ENCODE measurements at regions not wholly inside any gene's neighbourhood (a gene's known extent, or its start where the extent isn't known, plus 50 kb on each side); places are given as distances from the start of the nearest gene placed in this dataset.

DNA sequence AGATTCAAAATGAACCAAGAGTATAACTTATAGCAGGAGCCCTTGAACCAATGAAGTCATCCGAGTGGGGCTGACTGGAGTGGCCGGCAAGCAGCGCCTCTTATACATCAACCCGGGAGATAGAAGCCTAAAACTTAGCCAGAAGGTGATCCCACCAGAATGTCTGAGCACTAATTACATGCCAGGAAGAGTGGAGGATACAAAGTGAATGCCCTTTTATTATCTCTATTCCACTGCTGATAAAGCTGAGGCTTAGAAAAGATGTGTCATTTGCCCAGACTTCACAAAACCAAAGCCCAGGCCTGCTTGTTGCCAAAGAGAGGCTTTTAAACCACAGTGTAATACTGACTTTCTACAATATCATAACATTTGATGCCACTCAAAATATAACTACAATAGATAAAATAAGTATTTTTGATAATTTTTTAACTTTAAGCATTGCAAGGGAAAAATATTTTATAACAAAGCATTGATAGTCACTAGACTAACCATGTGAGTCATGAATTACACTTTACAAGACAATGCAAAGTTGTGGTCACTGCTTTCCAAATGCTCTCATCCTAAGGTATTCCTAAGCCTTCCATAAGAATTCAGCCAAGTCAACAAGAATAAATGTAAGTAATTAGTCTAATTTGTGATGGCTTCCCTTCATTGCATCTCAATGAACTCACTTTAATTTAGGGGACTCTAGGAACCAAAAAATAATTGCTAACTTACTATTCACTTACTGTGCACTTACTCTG, 58.6 kb upstream of the ARID5B start:
- peak; percentile 23 for FAIRE-seq
- no peaks in the 10 kb centered on the region for H3K36me3 ChIP-seq (ENCODE audit: control insufficient read depth in 2 of 2, extremely low read depth in 1 of 2, insufficient read depth in 2 of 2, low read length in 2 of 2)
- H3K4me1 ChIP-seq (ENCODE audit: control insufficient read depth, extremely low read depth, insufficient read depth, low read length): peaks cover 18% of the 10 kb centered on the region
- H3K4me2 ChIP-seq (ENCODE audit: control insufficient read depth, extremely low read depth, insufficient read depth, low read depth, low read length): peak overlapping the region; percentile 40
- H3K9ac ChIP-seq (ENCODE audit: control insufficient read depth, extremely low read depth, insufficient read depth, low read length): no peak overlapping the region
- dilution Hi-C loops (cut with MboI; ENCODE audit: extremely low pct_ligation_motif_present, low sequenced_read_pairs): no loop called here
- H3K9me3 ChIP-seq (ENCODE audit: control insufficient read depth, low read depth, low read length): no peaks in the 10 kb centered on the region
- no peaks in the 10 kb centered on the region for H4K20me1 ChIP-seq (ENCODE audit: control insufficient read depth, extremely low read depth, insufficient read depth, low read length)
- H3K79me2 ChIP-seq (ENCODE audit: control insufficient read depth, insufficient read depth, low read length): no peaks in the 10 kb centered on the region
- peak; percentile 15 for DNase-seq (ENCODE audit: low read depth, low spot score)
- no peaks in the 10 kb centered on the region for H3K27me3 ChIP-seq (ENCODE audit: control insufficient read depth, extremely low read depth, insufficient read depth, low read length)
- no peak overlapping the region for H3K4me3 ChIP-seq (ENCODE audit: control insufficient read depth in 2 of 3, extremely low read depth in 1 of 3, insufficient read depth in 2 of 3, low read depth in 1 of 3, low read length in 3 of 3)
- no peaks in the 10 kb centered on the region for H3K9me1 ChIP-seq (ENCODE audit: control insufficient read depth, extremely low read depth, insufficient read depth, low read length)
- H3K27ac ChIP-seq (ENCODE audit: control insufficient read depth, insufficient read depth, low read length): peak overlapping the region; percentile 25
- TF ChIP-seq, protein P1, sequence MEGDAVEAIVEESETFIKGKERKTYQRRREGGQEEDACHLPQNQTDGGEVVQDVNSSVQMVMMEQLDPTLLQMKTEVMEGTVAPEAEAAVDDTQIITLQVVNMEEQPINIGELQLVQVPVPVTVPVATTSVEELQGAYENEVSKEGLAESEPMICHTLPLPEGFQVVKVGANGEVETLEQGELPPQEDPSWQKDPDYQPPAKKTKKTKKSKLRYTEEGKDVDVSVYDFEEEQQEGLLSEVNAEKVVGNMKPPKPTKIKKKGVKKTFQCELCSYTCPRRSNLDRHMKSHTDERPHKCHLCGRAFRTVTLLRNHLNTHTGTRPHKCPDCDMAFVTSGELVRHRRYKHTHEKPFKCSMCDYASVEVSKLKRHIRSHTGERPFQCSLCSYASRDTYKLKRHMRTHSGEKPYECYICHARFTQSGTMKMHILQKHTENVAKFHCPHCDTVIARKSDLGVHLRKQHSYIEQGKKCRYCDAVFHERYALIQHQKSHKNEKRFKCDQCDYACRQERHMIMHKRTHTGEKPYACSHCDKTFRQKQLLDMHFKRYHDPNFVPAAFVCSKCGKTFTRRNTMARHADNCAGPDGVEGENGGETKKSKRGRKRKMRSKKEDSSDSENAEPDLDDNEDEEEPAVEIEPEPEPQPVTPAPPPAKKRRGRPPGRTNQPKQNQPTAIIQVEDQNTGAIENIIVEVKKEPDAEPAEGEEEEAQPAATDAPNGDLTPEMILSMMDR (optimal IDR thresholded peaks at IDR 0.05 in 1 of 3, IDR thresholded peaks at IDR 0.05 in 1 of 3, conservative IDR thresholded peaks at IDR 0.05 in 1 of 3; ENCODE audit: extremely low read depth in 1 of 3, insufficient read depth in 2 of 3, low read length in 3 of 3): no peak
- no peak for TF ChIP-seq EZH2 (IDR thresholded peaks at IDR 0.05; ENCODE audit: low read length)
- no peak overlapping the region for H2AFZ ChIP-seq (ENCODE audit: control insufficient read depth, low read length)

DNA sequence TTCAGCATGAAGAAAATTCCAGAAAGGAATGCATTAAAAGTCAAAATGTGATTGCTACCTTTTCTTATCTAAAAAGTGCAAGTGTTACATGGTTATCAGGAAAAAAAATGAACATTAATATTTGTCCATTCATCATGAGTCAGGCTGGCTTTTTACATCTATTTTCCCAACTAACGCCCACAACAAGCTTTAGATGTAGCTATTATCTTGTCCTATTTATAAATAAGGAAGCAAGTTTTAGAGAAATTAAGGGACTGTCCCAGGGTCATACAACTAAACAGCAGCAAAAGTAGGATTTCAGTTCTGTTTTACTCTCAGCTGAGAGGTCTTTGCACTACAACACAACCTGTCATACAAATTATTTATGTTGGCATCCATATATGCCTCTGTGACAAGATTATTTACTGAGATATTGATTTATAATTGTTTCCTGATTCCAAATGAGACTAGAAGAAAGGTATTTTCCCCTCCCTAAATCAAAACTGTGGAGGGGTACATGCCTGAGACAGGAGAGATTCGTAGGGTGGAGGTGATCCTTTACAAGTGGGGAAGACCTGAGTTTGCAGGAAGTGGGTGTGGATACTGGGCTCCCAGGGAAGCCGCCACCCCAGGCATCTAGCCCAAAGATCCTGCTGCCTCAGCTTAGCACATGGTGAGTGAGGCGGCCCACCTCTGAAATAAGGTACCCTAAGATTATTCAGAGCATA, 57.2 kb upstream of the ARID5B start:
- Histone ChIP-seq H3K4me3 (ENCODE audit: control insufficient read depth in 2 of 3, extremely low read depth in 1 of 3, insufficient read depth in 2 of 3, low read depth in 1 of 3, low read length in 3 of 3) (no peak overlapping the region), H3K4me1 (ENCODE audit: control insufficient read depth, extremely low read depth, insufficient read depth, low read length) (peaks cover 18% of the 10 kb centered on the region), H3K9ac (ENCODE audit: control insufficient read depth, extremely low read depth, insufficient read depth, low read length) (no peak overlapping the region), H3K27me3 (ENCODE audit: control insufficient read depth, extremely low read depth, insufficient read depth, low read length) (no peaks in the 10 kb centered on the region), H3K27ac (ENCODE audit: control insufficient read depth, insufficient read depth, low read length) (no peak overlapping the region), H3K9me1 (ENCODE audit: control insufficient read depth, extremely low read depth, insufficient read depth, low read length) (no peaks in the 10 kb centered on the region), H2AFZ (ENCODE audit: control insufficient read depth, low read length) (no peak overlapping the region), H3K36me3 (ENCODE audit: control insufficient read depth in 2 of 2, extremely low read depth in 1 of 2, insufficient read depth in 2 of 2, low read length in 2 of 2) (no peaks in the 10 kb centered on the region), H3K79me2 (ENCODE audit: control insufficient read depth, insufficient read depth, low read length) (no peaks in the 10 kb centered on the region), H4K20me1 (ENCODE audit: control insufficient read depth, extremely low read depth, insufficient read depth, low read length) (no peaks in the 10 kb centered on the region), H3K9me3 (ENCODE audit: control insufficient read depth, low read depth, low read length) (no peaks in the 10 kb centered on the region), H3K4me2 (ENCODE audit: control insufficient read depth, extremely low read depth, insufficient read depth, low read depth, low read length) (no peak overlapping the region)
- dilution Hi-C loops (cut with MboI; ENCODE audit: extremely low pct_ligation_motif_present, low sequenced_read_pairs): no loop called here
- DNase-seq (ENCODE audit: low read depth, low spot score) (no peak), FAIRE-seq (no peak)
- no peak for TF ChIP-seq EZH2 (IDR thresholded peaks at IDR 0.05; ENCODE audit: low read length)
- TF ChIP-seq, protein P1 (optimal IDR thresholded peaks at IDR 0.05 in 1 of 3, IDR thresholded peaks at IDR 0.05 in 1 of 3, conservative IDR thresholded peaks at IDR 0.05 in 1 of 3; ENCODE audit: extremely low read depth in 1 of 3, insufficient read depth in 2 of 3, low read length in 3 of 3): no peak
